ENCODE measurements at regions not wholly inside any gene's neighbourhood (a gene's known extent, or its start where the extent isn't known, plus 50 kb on each side); places are given as distances from the start of the nearest gene placed in this dataset.
A peak's percentile ranks its signal among the peaks of the same experiment; 100 is the strongest.

DNA sequence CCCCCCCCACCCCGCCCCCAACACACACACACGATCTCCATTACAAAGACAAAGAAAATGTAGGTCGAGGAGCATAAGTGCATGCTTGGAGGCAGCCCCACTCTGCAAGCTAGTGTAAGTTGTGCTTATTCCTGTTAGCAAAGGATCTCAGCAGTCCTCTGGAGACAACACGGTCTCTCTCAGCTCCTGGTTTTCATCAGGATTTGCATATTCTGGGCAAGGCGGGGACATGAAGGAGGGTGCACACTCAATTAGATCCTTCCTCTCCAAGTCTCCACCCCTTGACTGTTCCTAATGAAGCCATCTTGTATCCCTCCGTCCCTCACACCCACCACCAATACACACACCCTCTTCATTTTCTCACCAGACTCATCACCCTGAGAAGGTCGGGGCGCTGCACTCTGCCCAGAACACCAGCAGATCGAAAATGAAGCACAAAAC, 63.8 kb downstream of the MRPL46 start:
- H3K4me1 Mint-ChIP-seq: peaks cover 6% of the 10 kb centered on the region

DNA sequence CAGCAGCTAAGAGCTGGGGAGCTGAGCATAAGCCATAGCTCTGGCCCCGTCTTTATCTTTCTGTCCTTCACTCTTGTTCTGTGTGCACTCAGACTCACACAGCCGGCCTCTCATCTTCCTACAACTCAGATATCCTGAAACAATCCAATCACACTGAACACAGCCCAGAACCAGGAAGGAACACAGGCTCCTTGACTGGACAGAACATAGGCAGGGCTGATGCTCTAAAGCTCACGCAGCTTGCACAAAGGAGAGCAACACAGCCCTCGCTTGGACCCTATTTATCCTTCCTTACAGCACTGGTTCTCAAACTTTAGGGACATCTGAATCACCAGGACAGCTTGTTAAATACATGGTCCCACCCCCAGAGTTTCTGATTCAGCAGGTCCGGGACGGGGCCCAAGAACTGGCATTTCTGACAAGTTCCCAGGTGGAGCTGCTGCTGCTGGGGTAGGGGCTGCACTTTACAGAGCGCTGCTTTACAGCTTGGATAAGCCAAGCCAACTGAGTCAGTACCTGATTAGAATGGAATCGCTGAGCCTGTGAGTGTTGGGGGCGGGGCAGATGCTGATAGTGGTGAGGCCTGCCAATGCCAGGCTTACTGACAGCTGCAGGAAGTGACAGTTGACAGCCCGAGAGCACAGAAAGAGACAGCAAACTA, 65.1 kb downstream of the MRPL46 start:
- no peaks in the 10 kb centered on the region for H3K36me3 Mint-ChIP-seq (ENCODE audit: low read depth)
- H3K27ac Mint-ChIP-seq: no peak overlapping the region
- no peaks in the 10 kb centered on the region for H3K9me3 Mint-ChIP-seq
- ChIA-PET CTCF (interaction anchor here (0.6 kb wide), 1 partner anchor 319 kb away, joined by 3 read pairs; no protein-coding TSS in a partner anchor), POLR2A (no interaction called here)
- peak; percentile 33 for DNase-seq
- H3K27me3 Mint-ChIP-seq: peaks cover 10% of the 10 kb centered on the region
- no peak overlapping the region for H3K4me3 Mint-ChIP-seq
- H3K4me1 Mint-ChIP-seq: peaks cover 6% of the 10 kb centered on the region

More for the DNA sequence above, 63.8 kb downstream of the MRPL46 start:
- no peak for DNase-seq
- H3K36me3 Mint-ChIP-seq (ENCODE audit: low read depth): no peaks in the 10 kb centered on the region
- peaks cover 14% of the 10 kb centered on the region for H3K27me3 Mint-ChIP-seq
- H3K27ac Mint-ChIP-seq: no peak overlapping the region
- H3K4me3 Mint-ChIP-seq: no peak overlapping the region
- no peaks in the 10 kb centered on the region for H3K9me3 Mint-ChIP-seq
- ChIA-PET CTCF (no interaction called here), POLR2A (no interaction called here)

- POLR2A ChIA-PET: no interaction called here
Measured at GRCh38 chr15:88401251-88401995, 65.8 kb downstream of the MRPL46 start.

DNA sequence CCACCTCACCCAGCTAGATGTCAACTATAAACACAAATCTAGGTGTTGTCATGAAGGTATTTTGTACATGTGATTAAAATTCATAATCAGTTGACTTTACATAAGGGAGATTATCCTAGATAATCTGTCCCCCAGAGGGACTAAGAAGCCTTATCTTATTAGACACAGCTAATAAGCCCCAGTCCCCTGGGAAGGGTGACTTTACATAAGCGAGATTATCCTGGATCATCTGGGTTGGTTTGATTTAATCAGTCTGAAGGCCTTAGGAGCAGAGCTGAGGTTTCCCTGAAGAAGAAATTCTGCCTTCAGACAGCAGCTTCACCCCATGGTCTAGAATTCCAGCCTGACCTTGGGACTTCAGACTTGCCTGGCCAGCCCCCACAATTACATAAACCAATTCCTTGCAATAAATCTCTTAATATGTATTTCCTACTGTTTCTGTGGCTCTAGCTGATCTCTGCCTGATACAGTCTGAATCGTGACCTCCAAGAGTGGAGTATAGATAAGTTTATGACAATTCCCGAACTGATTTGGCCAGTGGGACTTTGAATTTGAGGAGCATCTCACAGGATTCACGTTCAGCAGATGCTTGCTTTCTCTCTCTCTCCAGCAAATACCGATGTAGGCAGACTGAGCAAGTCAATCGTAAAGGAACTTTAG, 66.5 kb downstream of the MRPL46 start:
- Mint-ChIP-seq H3K27me3 (peaks cover 4% of the 10 kb centered on the region), H3K27ac (no peak overlapping the region), H3K4me3 (no peak overlapping the region), H3K9me3 (no peaks in the 10 kb centered on the region), H3K36me3 (ENCODE audit: low read depth) (no peaks in the 10 kb centered on the region), H3K4me1 (peaks cover 6% of the 10 kb centered on the region)
- CTCF ChIA-PET: interaction anchor here (1.2 kb wide), 1 partner anchor 9 kb away, joined by 4 read pairs; no protein-coding TSS in a partner anchor
- DNase-seq: no peak
- POLR2A ChIA-PET: no interaction called here

More at GRCh38 chr15:88401251-88401995, 65.8 kb downstream of the MRPL46 start:
- Mint-ChIP-seq H3K9me3 (no peaks in the 10 kb centered on the region), H3K36me3 (ENCODE audit: low read depth) (no peaks in the 10 kb centered on the region), H3K27ac (no peak overlapping the region), H3K4me1 (peaks cover 6% of the 10 kb centered on the region), H3K4me3 (no peak overlapping the region), H3K27me3 (peaks cover 8% of the 10 kb centered on the region)
- CTCF ChIA-PET: interaction anchor here (0.6 to 1.2 kb wide), 2 partner anchors 9 to 319 kb away, joined by 3 to 4 read pairs; no protein-coding TSS in a partner anchor
- no peak for DNase-seq

DNA sequence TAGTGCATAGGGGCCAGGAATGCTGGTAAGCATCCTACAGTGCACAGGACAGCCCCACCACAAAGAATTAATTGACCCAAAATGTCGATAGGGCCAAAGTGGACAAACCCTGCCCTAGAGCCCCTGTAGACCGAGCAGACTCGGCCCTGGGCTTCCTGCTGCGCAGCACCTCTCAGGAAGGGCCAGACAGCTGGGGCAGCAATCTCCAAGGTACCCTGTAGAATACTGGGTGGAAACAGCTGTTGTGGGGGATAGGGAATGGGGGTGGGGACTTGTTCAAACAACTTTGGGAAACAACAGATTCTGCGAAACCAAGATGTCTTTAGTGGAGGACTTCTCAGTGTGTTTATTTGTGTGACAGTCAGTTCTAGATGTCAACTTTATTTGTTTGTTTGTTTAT, 67.1 kb downstream of the MRPL46 start:
- Mint-ChIP-seq H3K27ac (no peak overlapping the region), H3K36me3 (ENCODE audit: low read depth) (no peaks in the 10 kb centered on the region), H3K4me3 (no peak overlapping the region), H3K9me3 (no peaks in the 10 kb centered on the region), H3K4me1 (peaks cover 6% of the 10 kb centered on the region), H3K27me3 (peaks cover 2% of the 10 kb centered on the region)
- ChIA-PET CTCF (no interaction called here), POLR2A (no interaction called here)
- DNase-seq: no peak

GRCh38 chr15:88399021-88399685, 68.0 kb downstream of the MRPL46 start:
- Mint-ChIP-seq H3K36me3 (ENCODE audit: low read depth) (no peaks in the 10 kb centered on the region), H3K27me3 (peaks cover 2% of the 10 kb centered on the region), H3K4me3 (no peak overlapping the region), H3K4me1 (peaks cover 6% of the 10 kb centered on the region), H3K9me3 (no peaks in the 10 kb centered on the region), H3K27ac (no peak overlapping the region)
- CTCF ChIA-PET: no interaction called here
- no peak for DNase-seq
- POLR2A ChIA-PET: no interaction called here

DNA sequence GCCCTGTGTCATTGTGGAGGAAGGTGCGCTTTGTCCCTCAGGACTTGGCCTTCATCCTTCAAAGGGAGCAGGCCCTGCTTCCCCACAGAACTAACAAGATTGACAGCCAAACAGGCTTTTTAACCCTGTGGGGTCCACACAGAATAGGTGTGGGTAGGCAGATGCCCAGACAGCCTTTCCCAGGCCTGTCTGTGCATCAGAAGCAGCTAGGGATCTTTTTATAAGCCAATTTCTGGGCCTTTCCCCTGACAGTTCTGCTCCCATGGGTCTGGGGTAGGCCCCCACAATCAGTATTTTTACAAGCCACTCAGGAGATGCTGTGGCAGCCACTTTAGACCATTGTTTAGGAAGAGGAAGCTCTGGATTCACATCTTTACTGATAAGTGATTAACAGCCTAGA, 69.2 kb downstream of the MRPL46 start:
- Mint-ChIP-seq H3K27me3 (peaks cover 2% of the 10 kb centered on the region), H3K36me3 (ENCODE audit: low read depth) (no peaks in the 10 kb centered on the region), H3K9me3 (no peaks in the 10 kb centered on the region), H3K4me3 (no peak overlapping the region), H3K27ac (no peak overlapping the region), H3K4me1 (peaks cover 6% of the 10 kb centered on the region)
- no peak for DNase-seq
- ChIA-PET POLR2A (no interaction called here), CTCF (interaction anchor here (1.1 kb wide), 1 partner anchor 13 kb away, joined by 3 read pairs; no protein-coding TSS in a partner anchor)

GRCh38 chr15:88397506-88397905, 69.7 kb downstream of the MRPL46 start:
- H3K36me3 Mint-ChIP-seq (ENCODE audit: low read depth): no peaks in the 10 kb centered on the region
- peaks cover 2% of the 10 kb centered on the region for H3K27me3 Mint-ChIP-seq
- DNase-seq: no peak
- CTCF ChIA-PET: interaction anchor here (1.1 kb wide), 1 partner anchor 13 kb away, joined by 3 read pairs; no protein-coding TSS in a partner anchor
- peaks cover 3% of the 10 kb centered on the region for H3K4me1 Mint-ChIP-seq
- H3K27ac Mint-ChIP-seq: no peak overlapping the region
- H3K9me3 Mint-ChIP-seq: no peaks in the 10 kb centered on the region
- POLR2A ChIA-PET: no interaction called here
- H3K4me3 Mint-ChIP-seq: no peak overlapping the region

GRCh38 chr15:88395872-88396781, 71.1 kb downstream of the MRPL46 start:
- Mint-ChIP-seq H3K27ac (no peak overlapping the region), H3K27me3 (peaks cover 2% of the 10 kb centered on the region), H3K36me3 (ENCODE audit: low read depth) (no peaks in the 10 kb centered on the region), H3K4me1 (no peaks in the 10 kb centered on the region), H3K4me3 (no peak overlapping the region), H3K9me3 (no peaks in the 10 kb centered on the region)
- ChIA-PET CTCF (no interaction called here), POLR2A (no interaction called here)
- DNase-seq: no peak

- Mint-ChIP-seq H3K4me3 (no peak overlapping the region), H3K36me3 (ENCODE audit: low read depth) (no peaks in the 10 kb centered on the region), H3K27me3 (peaks cover 2% of the 10 kb centered on the region), H3K27ac (no peak overlapping the region), H3K4me1 (no peaks in the 10 kb centered on the region), H3K9me3 (no peaks in the 10 kb centered on the region)
- CTCF ChIA-PET: no interaction called here
- no peak for DNase-seq
- POLR2A ChIA-PET: no interaction called here
Measured at GRCh38 chr15:88395241-88395640, 71.9 kb downstream of the MRPL46 start.

DNA sequence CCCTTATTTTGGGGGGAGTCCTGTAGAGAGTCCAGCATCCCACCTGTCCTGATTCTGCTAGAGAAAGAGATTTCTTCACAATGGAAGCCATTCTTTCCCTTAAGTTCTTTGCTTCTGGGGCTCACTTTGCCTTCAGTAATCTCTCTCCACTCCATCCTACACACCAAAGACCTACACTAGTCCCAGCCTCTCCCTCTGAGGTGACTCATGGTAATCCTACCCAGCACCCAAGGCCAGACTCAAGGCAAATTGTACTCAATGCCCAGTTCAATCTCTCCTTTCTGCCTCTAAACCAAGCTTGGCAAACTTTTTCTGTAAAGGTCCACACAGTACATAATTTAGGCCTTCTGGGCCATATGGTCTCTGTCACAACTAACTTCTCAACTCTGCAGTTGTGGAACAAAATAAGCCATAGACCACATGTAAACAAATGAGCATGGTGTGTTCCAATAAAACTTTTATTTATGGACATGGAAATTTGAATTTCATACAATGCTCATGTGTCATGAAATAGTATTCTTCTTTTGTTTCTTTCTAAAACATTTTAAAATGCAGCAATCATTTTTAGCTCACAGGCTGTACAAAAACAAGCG, 72.5 kb downstream of the MRPL46 start:
- H3K27me3 Mint-ChIP-seq: peaks cover 4% of the 10 kb centered on the region
- H3K4me3 Mint-ChIP-seq: no peak overlapping the region
- H3K4me1 Mint-ChIP-seq: no peaks in the 10 kb centered on the region
- CTCF ChIA-PET: no interaction called here
- H3K36me3 Mint-ChIP-seq (ENCODE audit: low read depth): no peaks in the 10 kb centered on the region
- no peak for DNase-seq
- POLR2A ChIA-PET: no interaction called here
- H3K27ac Mint-ChIP-seq: no peak overlapping the region
- H3K9me3 Mint-ChIP-seq: no peaks in the 10 kb centered on the region
